Spleen (tissue), 7 donors: ENCODE measurements at regions not wholly inside any gene's neighbourhood (a gene's known extent, or its start where the extent isn't known, plus 50 kb on each side); places are given as distances from the start of the nearest gene placed in this dataset.

Experiments used
- CTCF ChIP-seq, 11 experiments: fragments of 200-600 bp in 7 of 11; fragments of 450-650 bp in 4 of 11; sonication (generic) in 4 of 11; IDR thresholded peaks in 8 of 11; conservative IDR thresholded peaks in 3 of 11; 1 replicate in 7 of 11; 2 replicates in 4 of 11; pipeline versions ENCODE4 v1.4.0 to v1.8.0; 2016 to 2021; ENCODE audit warnings: antibody characterized with exemption in 11 of 11, inconsistent platforms in 4 of 11, mild to moderate bottlenecking in 1 of 11
- POLR2A ChIP-seq, 3 donors: fragments of 450-650 bp; IDR thresholded peaks; one replicate each; pipeline ENCODE4 v1.5.1; 2017; ENCODE audit warnings: antibody characterized with exemption in 3 of 3, mild to moderate bottlenecking in 1 of 3
- POLR2AphosphoS5 ChIP-seq, 3 donors: sonication (generic); formaldehyde crosslinking; IDR thresholded peaks; one replicate each; pipeline ENCODE4 v1.5.1; 2017; ENCODE audit warnings: antibody characterized with exemption in 3 of 3
- donor health status: DM: no; HTN: no; CAD: no; lungs with moderate emphysema.
- donor health status: DM: no; HTN: no; CAD: no.
- donor health status: DM: no; HTN: no; CAD: no.

DNA sequence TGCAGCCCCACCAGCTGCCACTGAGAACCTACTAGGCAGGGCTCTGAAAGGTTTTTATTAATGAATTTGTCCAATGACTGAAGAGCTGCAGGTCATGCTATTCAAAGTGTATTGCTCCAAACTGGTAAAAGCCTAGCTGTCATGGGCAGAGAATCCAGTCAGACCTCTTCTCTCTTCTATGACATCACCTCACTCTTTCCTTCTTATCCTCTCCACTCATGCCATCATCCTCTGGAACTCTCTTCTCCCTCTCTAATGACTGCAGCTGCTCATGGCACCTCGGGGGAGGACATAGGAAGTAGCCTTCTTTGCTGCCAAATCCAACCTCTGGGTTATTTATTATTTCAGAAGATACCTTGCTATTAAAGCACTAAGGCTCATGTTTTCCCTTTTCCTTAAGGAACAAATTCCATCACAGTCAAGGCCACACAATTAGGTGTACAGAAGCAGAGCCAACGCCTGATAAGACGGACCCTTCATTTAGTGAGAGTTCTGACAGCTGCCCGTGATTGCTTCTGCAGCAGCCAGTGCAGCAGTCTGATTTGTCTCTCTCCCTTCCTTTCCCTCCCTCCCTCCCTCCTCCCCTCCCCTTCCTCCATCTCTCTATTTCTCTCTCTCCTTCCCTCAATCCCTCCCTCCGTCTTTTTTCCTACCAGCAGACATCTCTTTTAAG lies 87.0 kb upstream of the ONECUT1 start:
- TF ChIP-seq POLR2A (IDR thresholded peaks at IDR 0.05) (no peak), CTCF (IDR thresholded peaks at IDR 0.05 in 8 of 11, conservative IDR thresholded peaks at IDR 0.05 in 3 of 11) (no peak), POLR2AphosphoS5 (IDR thresholded peaks at IDR 0.05) (no peak)
